ENCODE measurements at regions not wholly inside any gene's neighbourhood (a gene's known extent, or its start where the extent isn't known, plus 50 kb on each side); places are given as distances from the start of the nearest gene placed in this dataset.

DNA sequence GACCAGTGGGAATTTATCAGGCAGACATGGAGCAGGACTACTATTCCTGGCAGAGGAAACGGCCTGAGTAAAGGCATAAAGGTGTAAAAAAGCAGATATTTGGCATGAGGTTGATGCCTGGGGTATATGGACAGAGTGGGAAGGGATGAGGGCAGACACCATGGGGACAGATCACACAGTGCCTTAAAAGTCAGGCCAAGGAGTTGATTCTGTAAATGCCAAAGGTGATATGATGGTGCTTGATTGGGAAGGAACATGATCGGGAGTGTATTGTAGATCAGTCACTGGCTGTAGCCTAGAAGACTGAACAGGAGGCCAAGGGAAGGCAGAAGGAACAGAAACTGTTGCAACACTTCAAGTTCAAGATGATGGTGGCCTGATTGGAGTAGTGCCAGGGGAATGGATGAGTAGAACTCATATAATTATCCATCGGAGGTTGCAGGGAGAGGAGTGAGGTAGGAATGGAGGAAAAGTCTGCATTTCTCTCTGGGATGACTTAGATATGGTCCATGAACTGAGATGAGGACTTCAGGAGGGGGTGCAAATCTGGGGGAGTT is 594.3 kb upstream of the KLF4 start:
- FAIRE-seq (no peak), DNase-seq (ENCODE audit: low read depth) (no peak)
- Histone ChIP-seq H3K4me3 (ENCODE audit: insufficient read depth, low read depth, low read length) (no peak overlapping the region), H4K20me1 (ENCODE audit: insufficient read depth, low read length) (no peaks in the 10 kb centered on the region), H3K9ac (ENCODE audit: low read length) (no peak overlapping the region), H3K4me2 (ENCODE audit: low read length) (no peak overlapping the region), H3K4me1 (ENCODE audit: insufficient read depth, low read length) (no peaks in the 10 kb centered on the region), H3K27me3 (ENCODE audit: insufficient read depth, low read length) (peaks cover 3% of the 10 kb centered on the region), H2AFZ (ENCODE audit: low read depth, low read length) (no peak overlapping the region), H3K79me2 (ENCODE audit: insufficient read depth, low read length) (no peaks in the 10 kb centered on the region), H3K27ac (ENCODE audit: low read depth, low read length) (no peak overlapping the region), H3K36me3 (ENCODE audit: insufficient read depth, low read length) (no peaks in the 10 kb centered on the region), H3K9me3 (ENCODE audit: insufficient read depth, low read depth, low read length) (no peaks in the 10 kb centered on the region)
- no peak for TF ChIP-seq EZH2 (IDR thresholded peaks at IDR 0.05; ENCODE audit: insufficient read depth, low read length)
- TF ChIP-seq, protein P1, sequence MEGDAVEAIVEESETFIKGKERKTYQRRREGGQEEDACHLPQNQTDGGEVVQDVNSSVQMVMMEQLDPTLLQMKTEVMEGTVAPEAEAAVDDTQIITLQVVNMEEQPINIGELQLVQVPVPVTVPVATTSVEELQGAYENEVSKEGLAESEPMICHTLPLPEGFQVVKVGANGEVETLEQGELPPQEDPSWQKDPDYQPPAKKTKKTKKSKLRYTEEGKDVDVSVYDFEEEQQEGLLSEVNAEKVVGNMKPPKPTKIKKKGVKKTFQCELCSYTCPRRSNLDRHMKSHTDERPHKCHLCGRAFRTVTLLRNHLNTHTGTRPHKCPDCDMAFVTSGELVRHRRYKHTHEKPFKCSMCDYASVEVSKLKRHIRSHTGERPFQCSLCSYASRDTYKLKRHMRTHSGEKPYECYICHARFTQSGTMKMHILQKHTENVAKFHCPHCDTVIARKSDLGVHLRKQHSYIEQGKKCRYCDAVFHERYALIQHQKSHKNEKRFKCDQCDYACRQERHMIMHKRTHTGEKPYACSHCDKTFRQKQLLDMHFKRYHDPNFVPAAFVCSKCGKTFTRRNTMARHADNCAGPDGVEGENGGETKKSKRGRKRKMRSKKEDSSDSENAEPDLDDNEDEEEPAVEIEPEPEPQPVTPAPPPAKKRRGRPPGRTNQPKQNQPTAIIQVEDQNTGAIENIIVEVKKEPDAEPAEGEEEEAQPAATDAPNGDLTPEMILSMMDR (IDR thresholded peaks at IDR 0.05; ENCODE audit: insufficient read depth, low read depth, low read length) = no peak
- no peak overlapping the region for H3K27ac Mint-ChIP-seq (ENCODE audit: unreplicated experiment)
- no peaks in the 10 kb centered on the region for H3K36me3 Mint-ChIP-seq (ENCODE audit: low read depth, unreplicated experiment)
- H3K4me1 Mint-ChIP-seq (ENCODE audit: low read depth, unreplicated experiment) = no peaks in the 10 kb centered on the region
- no peak overlapping the region for H3K4me3 Mint-ChIP-seq (ENCODE audit: unreplicated experiment)
- peaks cover 42% of the 10 kb centered on the region for H3K27me3 Mint-ChIP-seq (ENCODE audit: low read depth, unreplicated experiment)
- H3K9me3 Mint-ChIP-seq (ENCODE audit: unreplicated experiment) = peaks cover 7% of the 10 kb centered on the region

DNA sequence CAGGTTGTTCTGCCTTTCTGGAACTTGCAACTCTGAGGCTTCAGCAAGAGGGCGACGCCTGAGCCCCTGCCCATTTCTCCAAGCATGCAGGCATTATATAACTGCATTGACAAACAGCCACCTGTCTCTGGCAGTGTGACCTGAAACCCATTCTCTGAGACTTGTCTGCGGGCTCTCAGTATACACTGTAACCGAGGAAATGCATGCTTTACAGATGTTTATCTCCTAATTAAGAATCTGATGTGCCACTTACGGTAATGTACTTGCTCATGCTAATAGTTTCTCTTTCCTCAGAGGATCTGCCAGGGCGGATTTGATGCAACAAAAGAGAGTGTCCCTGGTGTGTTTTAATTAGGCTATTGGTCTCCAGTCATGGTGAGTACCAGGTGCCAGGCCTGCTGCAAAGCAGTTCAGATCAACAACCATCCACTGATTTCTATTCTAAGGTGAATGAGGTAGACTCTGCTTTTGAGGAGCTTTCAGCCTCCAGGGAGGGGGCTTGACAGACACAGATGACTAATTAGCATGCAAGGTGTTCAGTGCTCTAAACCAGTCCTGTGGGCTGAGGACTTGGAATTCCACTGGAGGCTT is 593.7 kb upstream of the KLF4 start:
- no peak overlapping the region for H3K27ac Mint-ChIP-seq (ENCODE audit: unreplicated experiment)
- Histone ChIP-seq H3K4me3 (ENCODE audit: insufficient read depth, low read depth, low read length) (no peak overlapping the region), H4K20me1 (ENCODE audit: insufficient read depth, low read length) (no peaks in the 10 kb centered on the region), H3K4me1 (ENCODE audit: insufficient read depth, low read length) (no peaks in the 10 kb centered on the region), H3K27me3 (ENCODE audit: insufficient read depth, low read length) (peaks cover 3% of the 10 kb centered on the region), H2AFZ (ENCODE audit: low read depth, low read length) (no peak overlapping the region), H3K27ac (ENCODE audit: low read depth, low read length) (no peak overlapping the region), H3K4me2 (ENCODE audit: low read length) (no peak overlapping the region), H3K36me3 (ENCODE audit: insufficient read depth, low read length) (no peaks in the 10 kb centered on the region), H3K9ac (ENCODE audit: low read length) (no peak overlapping the region), H3K9me3 (ENCODE audit: insufficient read depth, low read depth, low read length) (no peaks in the 10 kb centered on the region), H3K79me2 (ENCODE audit: insufficient read depth, low read length) (no peaks in the 10 kb centered on the region)
- H3K4me1 Mint-ChIP-seq (ENCODE audit: low read depth, unreplicated experiment) = peaks cover 2% of the 10 kb centered on the region
- no peaks in the 10 kb centered on the region for H3K36me3 Mint-ChIP-seq (ENCODE audit: low read depth, unreplicated experiment)
- peaks cover 6% of the 10 kb centered on the region for H3K9me3 Mint-ChIP-seq (ENCODE audit: unreplicated experiment)
- FAIRE-seq = no peak
- DNase-seq (ENCODE audit: low read depth) = no peak
- H3K4me3 Mint-ChIP-seq (ENCODE audit: unreplicated experiment) = no peak overlapping the region
- TF ChIP-seq, protein P1 (IDR thresholded peaks at IDR 0.05; ENCODE audit: insufficient read depth, low read depth, low read length) = no peak
- no peak for TF ChIP-seq EZH2 (IDR thresholded peaks at IDR 0.05; ENCODE audit: insufficient read depth, low read length)
- H3K27me3 Mint-ChIP-seq (ENCODE audit: low read depth, unreplicated experiment) = peaks cover 44% of the 10 kb centered on the region

DNA sequence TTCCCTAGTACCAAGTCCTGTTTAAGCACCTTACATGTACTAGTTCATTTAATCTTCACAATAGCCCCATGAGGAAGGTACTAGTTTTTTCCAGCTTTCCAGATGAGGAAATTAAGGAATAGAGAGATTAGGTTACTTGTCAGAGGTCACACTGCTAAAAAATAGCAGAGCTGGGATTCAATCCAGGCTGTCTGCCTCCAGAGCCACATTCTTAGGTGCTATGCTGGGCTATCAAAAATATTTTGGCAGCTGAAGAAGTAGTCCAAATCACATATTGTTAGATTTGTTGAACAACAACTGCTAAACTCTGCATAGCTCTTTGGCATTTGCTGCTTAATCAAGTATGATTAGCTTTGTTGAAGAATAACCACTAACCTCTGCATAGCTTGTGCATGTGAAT is 591.5 kb upstream of the KLF4 start:
- Histone ChIP-seq H3K9me3 (ENCODE audit: insufficient read depth, low read depth, low read length) (no peaks in the 10 kb centered on the region), H2AFZ (ENCODE audit: low read depth, low read length) (no peak overlapping the region), H3K36me3 (ENCODE audit: insufficient read depth, low read length) (no peaks in the 10 kb centered on the region), H3K4me2 (ENCODE audit: low read length) (no peak overlapping the region), H3K27me3 (ENCODE audit: insufficient read depth, low read length) (peaks cover 3% of the 10 kb centered on the region), H3K9ac (ENCODE audit: low read length) (no peak overlapping the region), H3K4me3 (ENCODE audit: insufficient read depth, low read depth, low read length) (no peak overlapping the region), H3K4me1 (ENCODE audit: insufficient read depth, low read length) (no peaks in the 10 kb centered on the region), H3K27ac (ENCODE audit: low read depth, low read length) (no peak overlapping the region), H4K20me1 (ENCODE audit: insufficient read depth, low read length) (no peaks in the 10 kb centered on the region), H3K79me2 (ENCODE audit: insufficient read depth, low read length) (no peaks in the 10 kb centered on the region)
- H3K36me3 Mint-ChIP-seq (ENCODE audit: low read depth, unreplicated experiment) = no peaks in the 10 kb centered on the region
- no peak overlapping the region for H3K27ac Mint-ChIP-seq (ENCODE audit: unreplicated experiment)
- FAIRE-seq = no peak
- DNase-seq (ENCODE audit: low read depth) = peak; percentile 29
- H3K4me1 Mint-ChIP-seq (ENCODE audit: low read depth, unreplicated experiment) = peaks cover 2% of the 10 kb centered on the region
- TF ChIP-seq, protein P1 (IDR thresholded peaks at IDR 0.05; ENCODE audit: insufficient read depth, low read depth, low read length) = no peak
- no peak overlapping the region for H3K4me3 Mint-ChIP-seq (ENCODE audit: unreplicated experiment)
- H3K27me3 Mint-ChIP-seq (ENCODE audit: low read depth, unreplicated experiment) = peaks cover 40% of the 10 kb centered on the region
- H3K9me3 Mint-ChIP-seq (ENCODE audit: unreplicated experiment) = peaks cover 4% of the 10 kb centered on the region

Data from astrocyte (in vitro differentiated cells and primary cell).